ENCODE measurements at regions not wholly inside any gene's neighbourhood (a gene's known extent, or its start where the extent isn't known, plus 50 kb on each side); places are given as distances from the start of the nearest gene placed in this dataset.

DNA sequence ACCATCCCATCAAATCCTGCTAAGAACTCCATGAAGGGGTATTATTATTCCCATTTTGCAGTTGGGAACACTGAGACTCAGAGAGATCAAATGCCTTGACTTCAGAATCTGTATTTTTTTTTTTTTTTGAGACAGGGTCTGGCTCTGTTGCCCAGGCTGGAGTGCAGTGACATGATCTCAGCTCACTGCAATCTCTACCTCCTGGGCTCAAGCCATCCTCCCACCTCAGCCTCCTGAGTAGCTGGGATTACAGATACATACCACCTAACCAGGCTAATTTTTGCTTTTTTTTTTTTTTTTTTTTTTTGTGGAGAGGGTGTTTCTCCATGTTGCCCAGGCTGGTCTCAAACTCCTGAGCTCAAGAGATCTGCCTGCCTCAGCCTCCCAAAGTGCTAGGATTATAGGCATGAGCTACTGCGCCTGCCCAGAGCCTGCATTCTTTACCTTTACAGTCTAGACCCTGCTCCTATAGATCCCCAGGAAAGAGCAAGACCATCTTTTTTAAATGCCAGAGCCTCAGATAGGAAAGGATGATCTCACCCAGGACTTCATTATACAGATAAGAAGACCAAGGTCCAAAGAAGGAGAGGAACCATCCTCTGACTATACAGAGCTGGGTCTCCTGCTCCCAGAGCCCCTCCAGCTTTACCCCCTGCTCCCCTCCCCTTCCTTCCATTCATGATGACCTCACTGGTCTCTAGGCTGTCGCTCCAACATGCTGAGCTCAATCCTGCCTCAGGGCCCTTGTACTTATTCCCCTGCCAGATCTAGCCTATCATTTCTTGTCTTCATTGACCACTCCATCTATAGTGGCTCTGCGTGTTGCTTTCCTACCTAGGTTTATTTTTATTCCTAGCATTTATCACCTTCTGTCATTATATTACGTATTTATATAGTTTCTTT lies 138.6 kb downstream of the CEBPB start (continued):
- TF ChIP-seq CCAR2 (IDR thresholded peaks at IDR 0.05; ENCODE audit: low read depth, low read length) (no peak), CAMTA2 (CRISPR knock-in tag; conservative IDR thresholded peaks at IDR 0.05) (no peak), MGA (IDR thresholded peaks at IDR 0.05) (no peak), ADNP (tag; IDR thresholded peaks at IDR 0.05) (0 out of 2 replicates have a peak, but pooled peaks have one; percentile 26), TFAM (CRISPR knock-in tag; conservative IDR thresholded peaks at IDR 0.05) (no peak), RBM25 (IDR thresholded peaks at IDR 0.05; ENCODE audit: low read depth, low read length, severe bottlenecking) (peak; percentile 33), ZNF121 (CRISPR knock-in tag; conservative IDR thresholded peaks at IDR 0.05) (peak; percentile 78), KLF6 (CRISPR knock-in tag; IDR thresholded peaks at IDR 0.05; ENCODE audit: borderline replicate concordance) (no peak), NEUROD1 (IDR thresholded peaks at IDR 0.05; ENCODE audit: borderline replicate concordance, low read depth, low read length, partially characterized antibody) (no peak), BCOR (IDR thresholded peaks at IDR 0.05) (peak; percentile 62; the same call in 1 of the 2 replicates), ZBED1 (IDR thresholded peaks at IDR 0.05) (no peak)
- TF ChIP-seq, protein P1, sequence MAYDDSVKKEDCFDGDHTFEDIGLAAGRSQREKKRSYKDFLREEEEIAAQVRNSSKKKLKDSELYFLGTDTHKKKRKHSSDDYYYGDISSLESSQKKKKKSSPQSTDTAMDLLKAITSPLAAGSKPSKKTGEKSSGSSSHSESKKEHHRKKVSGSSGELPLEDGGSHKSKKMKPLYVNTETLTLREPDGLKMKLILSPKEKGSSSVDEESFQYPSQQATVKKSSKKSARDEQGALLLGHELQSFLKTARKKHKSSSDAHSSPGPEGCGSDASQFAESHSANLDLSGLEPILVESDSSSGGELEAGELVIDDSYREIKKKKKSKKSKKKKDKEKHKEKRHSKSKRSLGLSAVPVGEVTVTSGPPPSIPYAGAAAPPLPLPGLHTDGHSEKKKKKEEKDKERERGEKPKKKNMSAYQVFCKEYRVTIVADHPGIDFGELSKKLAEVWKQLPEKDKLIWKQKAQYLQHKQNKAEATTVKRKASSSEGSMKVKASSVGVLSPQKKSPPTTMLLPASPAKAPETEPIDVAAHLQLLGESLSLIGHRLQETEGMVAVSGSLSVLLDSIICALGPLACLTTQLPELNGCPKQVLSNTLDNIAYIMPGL (CRISPR knock-in tag; IDR thresholded peaks at IDR 0.05): no peak

Data from K562 (cell line).